ENCODE measurements at regions not wholly inside any gene's neighbourhood (a gene's known extent, or its start where the extent isn't known, plus 50 kb on each side); places are given as distances from the start of the nearest gene placed in this dataset.

- Histone ChIP-seq H3K36me3 (ENCODE audit: control insufficient read depth, insufficient read depth, low read length) (no peaks in the 10 kb centered on the region), H3K27me3 (ENCODE audit: control insufficient read depth, insufficient read depth, low read length) (no peaks in the 10 kb centered on the region), H3K4me3 (ENCODE audit: low read depth, low read length) (no peak overlapping the region)
- DNase-seq (ENCODE audit: low read depth): no peak
- TF ChIP-seq CTCF (IDR thresholded peaks at IDR 0.05; ENCODE audit: insufficient read depth, low read depth, low read length): no peak
- ChIA-PET POLR2A (no interaction called here), CTCF (interaction anchor here (1.1 kb wide), 1 partner anchor 40 kb away, joined by 3 read pairs; no protein-coding TSS in a partner anchor)
These were observed 67.7 kb upstream of the IFNGR1 start for GRCh38 chr6:137286916-137287315.

DNA sequence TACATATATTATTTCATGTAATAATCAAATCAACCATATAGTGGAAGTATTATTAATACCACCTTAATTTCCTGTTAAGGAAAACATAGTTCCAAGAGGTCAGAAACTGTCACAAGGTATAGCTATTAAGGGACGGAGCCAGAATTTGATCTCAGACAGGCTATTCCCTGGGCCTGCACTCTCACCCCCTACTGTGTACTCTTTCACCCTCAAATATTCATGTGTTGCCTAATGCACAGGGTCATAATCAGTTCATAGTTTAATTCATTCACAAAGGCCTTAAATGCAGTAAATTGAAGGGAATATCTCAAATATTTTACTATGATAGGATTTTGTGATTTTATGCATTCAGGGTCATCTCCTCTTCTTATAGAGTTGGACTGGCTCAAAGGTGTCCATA, 67.2 kb upstream of the IFNGR1 start:
- Histone ChIP-seq H3K27me3 (ENCODE audit: control insufficient read depth, insufficient read depth, low read length) (no peaks in the 10 kb centered on the region), H3K36me3 (ENCODE audit: control insufficient read depth, insufficient read depth, low read length) (no peaks in the 10 kb centered on the region), H3K4me3 (ENCODE audit: low read depth, low read length) (no peak overlapping the region)
- no peak for DNase-seq (ENCODE audit: low read depth)
- POLR2A ChIA-PET: no interaction called here
- CTCF ChIA-PET: interaction anchor here (0.6 to 0.7 kb wide), 2 partner anchors 9 to 11 kb away, joined by 3 read pairs; no protein-coding TSS in a partner anchor
- TF ChIP-seq CTCF (IDR thresholded peaks at IDR 0.05; ENCODE audit: insufficient read depth, low read depth, low read length): no peak

GRCh38 chr6:137284811-137285110, 65.6 kb upstream of the IFNGR1 start:
- Histone ChIP-seq H3K36me3 (ENCODE audit: control insufficient read depth, insufficient read depth, low read length) (no peaks in the 10 kb centered on the region), H3K27me3 (ENCODE audit: control insufficient read depth, insufficient read depth, low read length) (no peaks in the 10 kb centered on the region), H3K4me3 (ENCODE audit: low read depth, low read length) (no peak overlapping the region)
- POLR2A ChIA-PET: interaction anchor here (0.6 kb wide), 1 partner anchor 352 kb away, joined by 3 read pairs; no protein-coding TSS in a partner anchor
- no peak for TF ChIP-seq CTCF (IDR thresholded peaks at IDR 0.05; ENCODE audit: insufficient read depth, low read depth, low read length)
- CTCF ChIA-PET: interaction anchor here (0.6 to 1.6 kb wide), 3 partner anchors 30 to 1147 kb away, joined by 3 read pairs; no protein-coding TSS in a partner anchor
- no peak for DNase-seq (ENCODE audit: low read depth)

DNA sequence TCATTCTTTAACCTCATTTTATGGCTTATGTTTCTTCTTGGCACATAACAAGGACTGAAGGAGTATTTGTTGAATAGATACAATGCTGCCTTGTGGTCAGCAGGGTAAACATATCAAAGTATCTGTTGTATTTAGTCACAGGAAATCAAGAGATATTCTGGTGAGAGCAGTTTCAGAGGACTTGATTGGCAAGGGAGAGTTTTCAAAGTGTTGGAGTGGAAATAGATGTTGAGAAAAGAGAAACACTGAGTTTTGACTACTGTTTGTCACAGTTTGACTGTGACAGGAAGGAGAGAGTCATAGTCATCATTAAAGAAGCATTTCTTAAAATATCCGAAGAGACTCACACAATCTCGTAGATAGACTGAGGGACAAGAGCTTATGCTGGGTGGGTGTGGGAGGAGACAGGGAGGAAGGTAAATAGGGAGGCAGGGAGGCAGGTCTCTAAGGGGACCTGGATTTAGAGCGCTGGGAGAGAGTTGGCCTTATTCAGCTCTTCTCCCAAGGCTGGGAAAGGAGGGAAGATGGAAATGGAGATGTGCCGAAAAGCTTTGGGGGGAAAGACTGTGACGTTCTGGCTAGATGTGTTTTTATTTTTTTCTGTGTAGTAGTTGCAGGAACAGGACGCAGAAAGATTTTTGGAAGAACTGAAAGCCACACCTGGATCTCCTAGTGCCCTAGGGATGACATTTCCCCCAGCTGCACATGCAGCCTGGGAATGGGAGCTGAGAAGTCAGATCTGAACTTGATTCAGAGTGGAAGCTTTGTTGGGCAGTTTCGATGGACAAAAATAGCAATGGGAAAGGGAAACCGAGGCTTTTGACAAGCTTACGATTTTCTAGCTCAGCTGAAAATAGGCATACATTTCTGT, 65.0 kb upstream of the IFNGR1 start:
- no peaks in the 10 kb centered on the region for H3K27me3 ChIP-seq (ENCODE audit: control insufficient read depth, insufficient read depth, low read length)
- no peak for TF ChIP-seq CTCF (IDR thresholded peaks at IDR 0.05; ENCODE audit: insufficient read depth, low read depth, low read length)
- ChIA-PET CTCF (interaction anchor here (1.4 to 1.6 kb wide), 2 partner anchors 30 to 131 kb away, joined by 3 read pairs; no protein-coding TSS in a partner anchor), POLR2A (interaction anchor here (0.6 kb wide), 1 partner anchor 353 kb away, joined by 3 read pairs; no protein-coding TSS in a partner anchor)
- no peak overlapping the region for H3K4me3 ChIP-seq (ENCODE audit: low read depth, low read length)
- no peaks in the 10 kb centered on the region for H3K36me3 ChIP-seq (ENCODE audit: control insufficient read depth, insufficient read depth, low read length)
- no peak for DNase-seq (ENCODE audit: low read depth)

- no peaks in the 10 kb centered on the region for H3K27me3 ChIP-seq (ENCODE audit: control insufficient read depth, insufficient read depth, low read length)
- TF ChIP-seq CTCF (IDR thresholded peaks at IDR 0.05; ENCODE audit: insufficient read depth, low read depth, low read length): no peak
- no peaks in the 10 kb centered on the region for H3K36me3 ChIP-seq (ENCODE audit: control insufficient read depth, insufficient read depth, low read length)
- H3K4me3 ChIP-seq (ENCODE audit: low read depth, low read length): no peak overlapping the region
- ChIA-PET CTCF (no interaction called here), POLR2A (no interaction called here)
- DNase-seq (ENCODE audit: low read depth): no peak
These were observed 63.9 kb upstream of the IFNGR1 start for GRCh38 chr6:137283080-137283479.

Data from BJ (cell line).